ENCODE measurements at regions not wholly inside any gene's neighbourhood (a gene's known extent, or its start where the extent isn't known, plus 50 kb on each side); places are given as distances from the start of the nearest gene placed in this dataset.

- TF ChIP-seq POLR2A (IDR thresholded peaks at IDR 0.05) (no peak), CTCF (IDR thresholded peaks at IDR 0.05) (no peak), POLR2AphosphoS5 (IDR thresholded peaks at IDR 0.05) (no peak)
Measured at GRCh38 chr2:120894966-120895365, 159.3 kb downstream of the GLI2 start.
